ENCODE measurements at regions not wholly inside any gene's neighbourhood (a gene's known extent, or its start where the extent isn't known, plus 50 kb on each side); places are given as distances from the start of the nearest gene placed in this dataset.

- TF ChIP-seq ZFP82 (CRISPR knock-in tag; IDR thresholded peaks at IDR 0.05; ENCODE audit: borderline replicate concordance) = no peak
- TF ChIP-seq IRF1 (CRISPR knock-in tag; IDR thresholded peaks at IDR 0.05; ENCODE audit: low read depth) = no peak
- no peak for TF ChIP-seq ZBTB21 (CRISPR knock-in tag; IDR thresholded peaks at IDR 0.05)
- TF ChIP-seq ZKSCAN5 (CRISPR knock-in tag; IDR thresholded peaks at IDR 0.05) = no peak
- no peak for TF ChIP-seq TRIM24 (CRISPR knock-in tag; IDR thresholded peaks at IDR 0.05)
- no peak for TF ChIP-seq ZNF598 (CRISPR knock-in tag; IDR thresholded peaks at IDR 0.05; ENCODE audit: borderline replicate concordance)
- TF ChIP-seq MZF1 (CRISPR knock-in tag; IDR thresholded peaks at IDR 0.05; ENCODE audit: borderline replicate concordance) = no peak
- no peak for TF ChIP-seq MAFG (CRISPR knock-in tag; IDR thresholded peaks at IDR 0.05)
Observed at GRCh38 chr12:107544937-107545336, 140.7 kb upstream of the PWP1 start (continued).

- no peak overlapping the region for H3K9ac ChIP-seq (ENCODE audit: insufficient read depth, low read depth, low read length)
- H3K36me3 ChIP-seq (replicated peaks in 1 of 2; ENCODE audit: control insufficient read depth in 1 of 2, insufficient read depth in 2 of 2, low read length in 2 of 2) = no peaks in the 10 kb centered on the region; a peak in 1 of 5 replicates
- no peaks in the 10 kb centered on the region for H3K9me3 ChIP-seq (ENCODE audit: low read length)
- no peak for TF ChIP-seq ISL2 (CRISPR knock-in tag; IDR thresholded peaks at IDR 0.05)
- TF ChIP-seq ZNF747 (CRISPR knock-in tag; IDR thresholded peaks at IDR 0.05; ENCODE audit: borderline replicate concordance) = no peak
- no peak for TF ChIP-seq ZBTB21 (CRISPR knock-in tag; IDR thresholded peaks at IDR 0.05)
- no peak for TF ChIP-seq NCOA2 (CRISPR knock-in tag; IDR thresholded peaks at IDR 0.05)
- no peak for TF ChIP-seq FOXA3 (CRISPR knock-in tag; IDR thresholded peaks at IDR 0.05)
- no peak for TF ChIP-seq ARNTL (CRISPR knock-in tag; IDR thresholded peaks at IDR 0.05)
- no peak for TF ChIP-seq USF2 (IDR thresholded peaks at IDR 0.05; ENCODE audit: low read depth, low read length)
- no peak for TF ChIP-seq USF2 (CRISPR knock-in tag; IDR thresholded peaks at IDR 0.05; ENCODE audit: borderline replicate concordance)
- TF ChIP-seq DNMT3B (CRISPR knock-in tag; conservative IDR thresholded peaks at IDR 0.05) = no peak
- TF ChIP-seq ARID2 (CRISPR knock-in tag; IDR thresholded peaks at IDR 0.05; ENCODE audit: borderline replicate concordance) = no peak
- TF ChIP-seq NCOA5 (CRISPR knock-in tag; IDR thresholded peaks at IDR 0.05) = no peak
- 56% methylated on average over 6 of the region's 6 CpGs for WGBS (ENCODE audit: low lambda C conversion rate)
- ChIA-PET POLR2A (no interaction called here), CTCF (ENCODE audit: low intra/inter-chr PET ratio, low total read pairs) (no interaction called here)
- FAIRE-seq (no peak), DNase-seq (ENCODE audit: low spot score) (no peak), ATAC-seq (no peak)
- intact Hi-C loops (cut with micrococcal nuclease; ENCODE audit: unreplicated experiment) = no loop called here
- no peak overlapping the region for H3K27ac ChIP-seq (ENCODE audit: extremely low read length, insufficient read depth, low read length)
- no peaks in the 10 kb centered on the region; a peak in 1 of 5 replicates for H3K27me3 ChIP-seq (ENCODE audit: control insufficient read depth in 1 of 2, insufficient read depth in 2 of 2, low read length in 2 of 2)
- no peaks in the 10 kb centered on the region for H3K79me2 ChIP-seq (ENCODE audit: insufficient read depth, low read length)
- H3K4me2 ChIP-seq (ENCODE audit: low read depth, low read length) = no peak overlapping the region
- H3K4me3 ChIP-seq (replicated peaks in 1 of 3; ENCODE audit: insufficient read depth in 1 of 3, low read depth in 2 of 3, low read length in 3 of 3) = no peak overlapping the region
- in situ Hi-C loops (cut with HindIII; ENCODE audit: extremely low pct_ligation_motif_present, low pct_unique_long_range_greater_than_20kb) = no loop called here
- BruUV-seq (replicated peaks) = no TSS peak
- no peak overlapping the region for H2AFZ ChIP-seq (ENCODE audit: low read length)
- no peaks in the 10 kb centered on the region for H4K20me1 ChIP-seq (ENCODE audit: insufficient read depth, low read length)
- H3K4me1 ChIP-seq (ENCODE audit: insufficient read depth, low read length) = peaks cover 8% of the 10 kb centered on the region; the same call in 1 of the 2 replicates
Observed at GRCh38 chr12:107545737-107546353, 139.8 kb upstream of the PWP1 start.
